HEK293 (cell line): ENCODE measurements at regions not wholly inside any gene's neighbourhood (a gene's known extent, or its start where the extent isn't known, plus 50 kb on each side); places are given as distances from the start of the nearest gene placed in this dataset.

ENCODE experiments used
- CTCF ChIA-PET: fragments of 350-600 bp; formaldehyde crosslinking; extraction: SDS; loops from one replicate; lab custom pipeline; 2021; ENCODE audit warnings: antibody characterized with exemption; lab: Yijun Ruan, JAX
- POLR2A ChIA-PET: fragments of 300-600 bp; formaldehyde crosslinking; extraction: SDS; loops from one replicate; lab custom pipeline; 2020; ENCODE audit warnings: antibody characterized with exemption, inconsistent platforms; lab: Yijun Ruan, JAX
- H3K27ac ChIP-seq: fragments of 200-500 bp; sonication (Bioruptor generic); 2 replicates; pipeline ENCODE4 v1.5.1; 2014; ENCODE audit warnings: low read depth, low read length, control low read depth, inconsistent platforms; ENCODE audit errors: extremely low read depth
- H3K36me3 ChIP-seq, 2 experiments: fragments of 200-500 bp in 1 of 2; sonication (Bioruptor generic) in 1 of 2; 1 replicate in 1 of 2; 2 replicates in 1 of 2; pipeline ENCODE4 v1.5.1; 2014 to 2017; ENCODE audit warnings: inconsistent platforms in 2 of 2, low read length in 2 of 2; ENCODE audit not compliant: control insufficient read depth in 2 of 2, insufficient read depth in 1 of 2
- H3K4me1 ChIP-seq: fragments of 200-500 bp; sonication (Bioruptor generic); 2 replicates; pipeline ENCODE4 v1.5.1; 2014; ENCODE audit warnings: mild to moderate bottlenecking, low read length, inconsistent platforms; ENCODE audit not compliant: control insufficient read depth, insufficient read depth
- H3K4me3 ChIP-seq: 2 replicates; pipeline ENCODE4 v1.5.1; 2011; ENCODE audit warnings: low read depth, mild to moderate bottlenecking, control low read depth, low read length, moderate library complexity
- H3K9me3 ChIP-seq: fragments of 200-500 bp; sonication (Bioruptor generic); 2 replicates; pipeline ENCODE4 v1.5.1; 2014; ENCODE audit warnings: low read depth, low read length, inconsistent platforms; ENCODE audit not compliant: control insufficient read depth, insufficient read depth
- KLF1 ChIP-seq: fragments of 450-650 bp; formaldehyde crosslinking; IDR thresholded peaks from 2 replicates; pipeline ENCODE4 v1.5.1; 2016; ENCODE audit warnings: missing biosample characterization, missing genetic modification characterization
- KLF16 ChIP-seq: fragments of 450-650 bp; formaldehyde crosslinking; IDR thresholded peaks from 2 replicates; pipeline ENCODE4 v1.5.1; 2017; ENCODE audit warnings: missing biosample characterization, missing genetic modification characterization
- SCRT1 ChIP-seq: fragments of 450-650 bp; formaldehyde crosslinking; IDR thresholded peaks from 2 replicates; pipeline ENCODE4 v1.5.1; 2016; ENCODE audit warnings: missing biosample characterization, missing genetic modification characterization, borderline replicate concordance
- SP2 ChIP-seq: fragments of 450-650 bp; formaldehyde crosslinking; IDR thresholded peaks from 2 replicates; pipeline ENCODE4 v1.5.1; 2016; ENCODE audit warnings: missing biosample characterization, missing genetic modification characterization
- ZFP69B ChIP-seq: fragments of 450-650 bp; formaldehyde crosslinking; IDR thresholded peaks from 2 replicates; pipeline ENCODE4 v1.5.1; 2016; ENCODE audit warnings: missing biosample characterization, missing genetic modification characterization
- ZNF19 ChIP-seq: fragments of 450-650 bp; formaldehyde crosslinking; IDR thresholded peaks from 2 replicates; pipeline ENCODE4; 2016; ENCODE audit warnings: missing biosample characterization, missing genetic modification characterization, low read depth
- ZNF211 ChIP-seq: fragments of 450-650 bp; formaldehyde crosslinking; IDR thresholded peaks from 2 replicates; pipeline ENCODE4 v1.5.1; 2016; ENCODE audit warnings: low read depth, missing biosample characterization, missing genetic modification characterization
- ZNF266 ChIP-seq: fragments of 450-650 bp; formaldehyde crosslinking; IDR thresholded peaks from 2 replicates; pipeline ENCODE4 v1.5.1; 2016; ENCODE audit warnings: missing biosample characterization, missing genetic modification characterization, low read depth
- ZNF416 ChIP-seq: fragments of 450-650 bp; formaldehyde crosslinking; IDR thresholded peaks from 2 replicates; pipeline ENCODE4 v1.5.1; 2016; ENCODE audit warnings: missing biosample characterization, missing genetic modification characterization
- ZSCAN23 ChIP-seq: fragments of 450-650 bp; formaldehyde crosslinking; IDR thresholded peaks from 2 replicates; pipeline ENCODE4 v1.5.1; 2016; ENCODE audit warnings: missing biosample characterization, missing genetic modification characterization
- TF ChIP-seq, protein P1 (sequence below): fragments of 450-650 bp; formaldehyde crosslinking; IDR thresholded peaks from 2 replicates; pipeline ENCODE4 v1.5.1; 2016; ENCODE audit warnings: missing biosample characterization, missing genetic modification characterization
- TF ChIP-seq, protein P2 (sequence below): fragments of 450-650 bp; formaldehyde crosslinking; IDR thresholded peaks from 2 replicates; pipeline ENCODE4 v1.5.1; 2016; ENCODE audit warnings: missing biosample characterization, missing genetic modification characterization
- TF ChIP-seq, protein P3 (sequence below): fragments of 450-650 bp; formaldehyde crosslinking; IDR thresholded peaks from 2 replicates; pipeline ENCODE4 v1.5.1; 2016; ENCODE audit warnings: missing biosample characterization, missing genetic modification characterization

DNA sequence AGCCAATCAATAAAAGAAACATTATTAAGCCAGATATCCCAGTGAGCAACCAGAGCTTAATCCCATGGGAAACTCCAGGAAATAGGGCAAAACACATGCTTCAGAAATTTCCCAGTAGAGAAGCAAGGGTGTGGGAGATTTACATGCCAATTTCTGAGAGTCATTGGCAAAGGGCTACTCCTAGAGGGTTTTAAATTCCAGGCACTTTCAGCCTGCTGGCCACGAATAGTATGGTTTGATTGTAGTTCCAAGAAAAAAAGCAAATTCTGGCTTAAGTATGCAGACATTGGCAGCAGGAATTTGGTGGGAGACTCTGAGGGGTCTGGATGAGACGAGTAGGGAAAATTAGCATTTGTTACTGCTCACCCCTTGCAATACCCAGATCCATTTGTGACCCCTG lies 402.1 kb upstream of the SUCLG2 start (continued):
- TF ChIP-seq, protein P1, sequence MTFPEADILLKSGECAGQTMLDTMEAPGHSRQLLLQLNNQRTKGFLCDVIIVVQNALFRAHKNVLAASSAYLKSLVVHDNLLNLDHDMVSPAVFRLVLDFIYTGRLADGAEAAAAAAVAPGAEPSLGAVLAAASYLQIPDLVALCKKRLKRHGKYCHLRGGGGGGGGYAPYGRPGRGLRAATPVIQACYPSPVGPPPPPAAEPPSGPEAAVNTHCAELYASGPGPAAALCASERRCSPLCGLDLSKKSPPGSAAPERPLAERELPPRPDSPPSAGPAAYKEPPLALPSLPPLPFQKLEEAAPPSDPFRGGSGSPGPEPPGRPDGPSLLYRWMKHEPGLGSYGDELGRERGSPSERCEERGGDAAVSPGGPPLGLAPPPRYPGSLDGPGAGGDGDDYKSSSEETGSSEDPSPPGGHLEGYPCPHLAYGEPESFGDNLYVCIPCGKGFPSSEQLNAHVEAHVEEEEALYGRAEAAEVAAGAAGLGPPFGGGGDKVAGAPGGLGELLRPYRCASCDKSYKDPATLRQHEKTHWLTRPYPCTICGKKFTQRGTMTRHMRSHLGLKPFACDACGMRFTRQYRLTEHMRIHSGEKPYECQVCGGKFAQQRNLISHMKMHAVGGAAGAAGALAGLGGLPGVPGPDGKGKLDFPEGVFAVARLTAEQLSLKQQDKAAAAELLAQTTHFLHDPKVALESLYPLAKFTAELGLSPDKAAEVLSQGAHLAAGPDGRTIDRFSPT (tag by site-specific recombination), result no peak
- no peak for TF ChIP-seq SP2 (tag by site-specific recombination)

DNA sequence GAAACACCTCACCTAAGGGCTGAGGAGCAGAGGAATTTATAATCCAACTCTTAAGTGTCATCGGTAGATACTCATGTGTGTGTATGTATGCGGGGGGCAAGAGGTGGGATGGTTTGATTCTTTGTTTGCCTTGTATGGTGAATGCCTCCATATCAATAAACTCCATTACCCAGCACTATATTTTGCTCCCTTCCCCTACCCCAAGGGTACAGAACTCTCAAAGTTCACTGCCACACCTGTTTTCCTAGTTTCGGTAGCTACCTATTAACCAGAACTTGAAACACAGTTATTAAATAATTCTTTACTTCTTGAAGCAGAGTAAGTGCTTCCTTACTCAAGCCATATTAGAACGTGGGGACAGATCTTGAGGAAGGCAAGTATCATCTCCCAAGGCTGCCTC lies 400.8 kb upstream of the SUCLG2 start:
- CTCF ChIA-PET, result no interaction called here
- no peaks in the 10 kb centered on the region for H3K9me3 ChIP-seq
- no peaks in the 10 kb centered on the region for H3K36me3 ChIP-seq
- POLR2A ChIA-PET, result no interaction called here
- H3K4me1 ChIP-seq, result no peaks in the 10 kb centered on the region
- TF ChIP-seq, protein P2, sequence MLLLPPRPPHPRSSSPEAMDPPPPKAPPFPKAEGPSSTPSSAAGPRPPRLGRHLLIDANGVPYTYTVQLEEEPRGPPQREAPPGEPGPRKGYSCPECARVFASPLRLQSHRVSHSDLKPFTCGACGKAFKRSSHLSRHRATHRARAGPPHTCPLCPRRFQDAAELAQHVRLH (tag by site-specific recombination), result no peak
- TF ChIP-seq ZNF416 (tag by site-specific recombination), result no peak
- H3K4me3 ChIP-seq, result no peak overlapping the region
- no peak overlapping the region for H3K27ac ChIP-seq

DNA sequence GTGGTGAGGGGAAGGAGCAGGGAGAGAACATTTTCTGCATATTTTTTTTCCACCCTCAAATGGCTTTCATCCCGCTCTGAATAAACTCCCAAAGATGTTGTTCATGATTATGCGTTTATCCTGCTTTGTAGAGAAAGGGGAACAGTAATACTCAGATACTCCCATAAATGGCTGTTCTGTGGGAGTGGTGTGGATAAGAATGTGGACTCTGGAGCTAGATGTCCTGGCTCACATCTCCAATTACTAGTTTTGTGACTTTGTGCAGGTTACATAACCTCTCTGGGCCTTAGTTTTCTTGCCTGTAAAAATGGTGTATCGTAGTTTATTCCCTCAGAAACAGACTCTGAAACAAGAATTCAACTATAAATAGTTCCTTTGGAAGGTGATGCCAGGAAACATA lies 395.4 kb upstream of the SUCLG2 start:
- ChIA-PET CTCF (no interaction called here), POLR2A (no interaction called here)
- no peak overlapping the region for H3K27ac ChIP-seq
- TF ChIP-seq, protein P3, sequence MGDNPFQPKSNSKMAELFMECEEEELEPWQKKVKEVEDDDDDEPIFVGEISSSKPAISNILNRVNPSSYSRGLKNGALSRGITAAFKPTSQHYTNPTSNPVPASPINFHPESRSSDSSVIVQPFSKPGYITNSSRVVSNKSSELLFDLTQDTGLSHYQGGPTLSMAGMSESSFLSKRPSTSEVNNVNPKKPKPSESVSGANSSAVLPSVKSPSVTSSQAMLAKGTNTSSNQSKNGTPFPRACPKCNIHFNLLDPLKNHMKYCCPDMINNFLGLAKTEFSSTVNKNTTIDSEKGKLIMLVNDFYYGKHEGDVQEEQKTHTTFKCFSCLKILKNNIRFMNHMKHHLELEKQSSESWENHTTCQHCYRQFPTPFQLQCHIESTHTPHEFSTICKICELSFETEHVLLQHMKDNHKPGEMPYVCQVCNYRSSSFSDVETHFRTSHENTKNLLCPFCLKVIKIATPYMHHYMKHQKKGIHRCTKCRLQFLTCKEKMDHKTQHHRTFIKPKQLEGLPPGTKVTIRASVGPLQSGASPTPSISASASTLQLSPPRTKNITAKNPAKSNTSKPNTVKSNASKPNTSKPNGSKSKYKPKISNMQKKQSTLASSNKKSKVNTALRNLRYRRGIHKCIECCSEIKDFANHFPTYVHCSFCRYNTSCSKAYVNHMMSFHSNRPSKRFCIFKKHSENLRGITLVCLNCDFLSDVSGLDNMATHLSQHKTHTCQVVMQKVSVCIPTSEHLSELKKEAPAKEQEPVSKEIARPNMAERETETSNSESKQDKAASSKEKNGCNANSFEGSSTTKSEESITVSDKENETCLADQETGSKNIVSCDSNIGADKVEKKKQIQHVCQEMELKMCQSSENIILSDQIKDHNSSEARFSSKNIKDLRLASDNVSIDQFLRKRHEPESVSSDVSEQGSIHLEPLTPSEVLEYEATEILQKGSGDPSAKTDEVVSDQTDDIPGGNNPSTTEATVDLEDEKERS (tag by site-specific recombination), result no peak
- no peak for TF ChIP-seq ZSCAN23 (tag by site-specific recombination)
- no peak for TF ChIP-seq ZNF19 (tag by site-specific recombination)
- TF ChIP-seq ZFP69B, result no peak
- no peaks in the 10 kb centered on the region for H3K36me3 ChIP-seq
- no peaks in the 10 kb centered on the region for H3K4me1 ChIP-seq
- no peak overlapping the region for H3K4me3 ChIP-seq
- no peaks in the 10 kb centered on the region for H3K9me3 ChIP-seq

DNA sequence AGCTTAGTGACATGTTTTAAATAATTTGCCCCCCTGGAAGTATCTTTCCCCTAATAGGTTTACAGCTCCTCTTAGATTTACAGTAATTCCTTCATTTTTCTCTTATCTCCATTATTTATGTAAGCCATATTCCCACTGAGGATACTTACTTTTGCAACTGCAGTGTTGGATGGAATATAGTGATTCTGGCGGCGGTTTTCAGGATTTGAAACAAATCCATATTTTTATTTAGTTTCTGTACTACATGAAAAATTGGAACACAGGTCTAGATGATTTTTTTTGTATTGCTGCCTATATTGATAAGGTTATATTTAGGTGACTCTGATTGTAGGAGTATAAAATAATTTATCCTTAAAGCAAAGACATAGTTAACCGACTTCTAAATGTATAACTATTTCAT lies 391.6 kb upstream of the SUCLG2 start:
- no peak overlapping the region for H3K4me3 ChIP-seq
- H3K4me1 ChIP-seq, result no peaks in the 10 kb centered on the region
- TF ChIP-seq ZNF266 (no peak), KLF1 (tag by site-specific recombination) (no peak), ZNF211 (tag by site-specific recombination) (no peak), KLF16 (tag by site-specific recombination) (no peak), SCRT1 (tag by site-specific recombination) (no peak)
- no peaks in the 10 kb centered on the region for H3K36me3 ChIP-seq
- no peaks in the 10 kb centered on the region for H3K9me3 ChIP-seq
- ChIA-PET POLR2A (no interaction called here), CTCF (interaction anchor here (0.7 kb wide), 1 partner anchor 53 kb away, joined by 3 read pairs; no protein-coding TSS in a partner anchor)
- H3K27ac ChIP-seq, result no peak overlapping the region
